ENCODE measurements at regions not wholly inside any gene's neighbourhood (a gene's known extent, or its start where the extent isn't known, plus 50 kb on each side); places are given as distances from the start of the nearest gene placed in this dataset.

DNA sequence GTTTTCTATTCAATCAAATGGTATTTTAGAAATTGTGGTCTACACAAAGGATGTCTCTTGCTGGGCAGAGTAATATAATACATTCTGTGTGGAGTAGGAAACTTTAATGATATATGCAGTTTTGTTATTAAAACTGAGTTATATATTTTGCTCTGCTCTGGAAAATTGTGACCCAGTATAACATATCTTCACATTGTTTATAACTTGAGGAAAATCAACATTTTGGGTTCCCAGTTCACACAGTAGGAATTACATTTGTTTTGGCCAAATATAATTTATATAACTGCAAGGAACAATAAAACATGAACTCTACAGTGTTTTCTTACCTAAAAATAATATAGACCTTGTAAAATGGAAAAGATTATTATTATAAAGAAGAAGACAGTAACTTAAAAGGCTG lies 372.4 kb downstream of the OSR1 start:
- DNase-seq = no peak
- Histone ChIP-seq H3K9me3 (replicated peaks in 1 of 2; ENCODE audit: control insufficient read depth in 1 of 2, insufficient read depth in 1 of 2, low read length in 2 of 2) (no peaks in the 10 kb centered on the region), H3K27me3 (ENCODE audit: control insufficient read depth in 2 of 2, insufficient read depth in 2 of 2, low read length in 2 of 2) (no peaks in the 10 kb centered on the region), H3K4me2 (replicated peaks; ENCODE audit: extremely low read depth, low read length, poor library complexity, severe bottlenecking) (no peak overlapping the region), H3K4me1 (ENCODE audit: control insufficient read depth in 1 of 2, insufficient read depth in 2 of 2, low read length in 2 of 2) (no peaks in the 10 kb centered on the region), H3K36me3 (replicated peaks in 1 of 2; ENCODE audit: control insufficient read depth in 1 of 2, insufficient read depth in 2 of 2, low read length in 2 of 2) (no peaks in the 10 kb centered on the region), H3K79me2 (ENCODE audit: insufficient read depth, low read length) (no peaks in the 10 kb centered on the region), H3K9ac (ENCODE audit: insufficient read depth, low read length, poor library complexity, severe bottlenecking) (no peak overlapping the region), H3K27ac (ENCODE audit: low read depth in 1 of 2, low read length in 2 of 2) (no peak overlapping the region), H3K4me3 (replicated peaks in 1 of 3; ENCODE audit: low read depth in 2 of 3, low read length in 3 of 3) (no peak overlapping the region), H4K20me1 (ENCODE audit: insufficient read depth, low read length) (no peaks in the 10 kb centered on the region), H2AFZ (ENCODE audit: insufficient read depth, low read depth, low read length, poor library complexity, severe bottlenecking) (no peak overlapping the region)
- no peaks in the 10 kb centered on the region for H3K27me3 Mint-ChIP-seq (ENCODE audit: low read depth in 3 of 3)
- H3K27ac Mint-ChIP-seq = no peak overlapping the region
- TF ChIP-seq, protein P1, sequence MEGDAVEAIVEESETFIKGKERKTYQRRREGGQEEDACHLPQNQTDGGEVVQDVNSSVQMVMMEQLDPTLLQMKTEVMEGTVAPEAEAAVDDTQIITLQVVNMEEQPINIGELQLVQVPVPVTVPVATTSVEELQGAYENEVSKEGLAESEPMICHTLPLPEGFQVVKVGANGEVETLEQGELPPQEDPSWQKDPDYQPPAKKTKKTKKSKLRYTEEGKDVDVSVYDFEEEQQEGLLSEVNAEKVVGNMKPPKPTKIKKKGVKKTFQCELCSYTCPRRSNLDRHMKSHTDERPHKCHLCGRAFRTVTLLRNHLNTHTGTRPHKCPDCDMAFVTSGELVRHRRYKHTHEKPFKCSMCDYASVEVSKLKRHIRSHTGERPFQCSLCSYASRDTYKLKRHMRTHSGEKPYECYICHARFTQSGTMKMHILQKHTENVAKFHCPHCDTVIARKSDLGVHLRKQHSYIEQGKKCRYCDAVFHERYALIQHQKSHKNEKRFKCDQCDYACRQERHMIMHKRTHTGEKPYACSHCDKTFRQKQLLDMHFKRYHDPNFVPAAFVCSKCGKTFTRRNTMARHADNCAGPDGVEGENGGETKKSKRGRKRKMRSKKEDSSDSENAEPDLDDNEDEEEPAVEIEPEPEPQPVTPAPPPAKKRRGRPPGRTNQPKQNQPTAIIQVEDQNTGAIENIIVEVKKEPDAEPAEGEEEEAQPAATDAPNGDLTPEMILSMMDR (IDR thresholded peaks at IDR 0.05) = no peak
- intact Hi-C loops (cut with micrococcal nuclease) = no loop called here
- H3K9me3 Mint-ChIP-seq = no peaks in the 10 kb centered on the region
- no peaks in the 10 kb centered on the region for H3K4me1 Mint-ChIP-seq
- no peaks in the 10 kb centered on the region for H3K36me3 Mint-ChIP-seq
- no peak overlapping the region for H3K4me3 Mint-ChIP-seq

DNA sequence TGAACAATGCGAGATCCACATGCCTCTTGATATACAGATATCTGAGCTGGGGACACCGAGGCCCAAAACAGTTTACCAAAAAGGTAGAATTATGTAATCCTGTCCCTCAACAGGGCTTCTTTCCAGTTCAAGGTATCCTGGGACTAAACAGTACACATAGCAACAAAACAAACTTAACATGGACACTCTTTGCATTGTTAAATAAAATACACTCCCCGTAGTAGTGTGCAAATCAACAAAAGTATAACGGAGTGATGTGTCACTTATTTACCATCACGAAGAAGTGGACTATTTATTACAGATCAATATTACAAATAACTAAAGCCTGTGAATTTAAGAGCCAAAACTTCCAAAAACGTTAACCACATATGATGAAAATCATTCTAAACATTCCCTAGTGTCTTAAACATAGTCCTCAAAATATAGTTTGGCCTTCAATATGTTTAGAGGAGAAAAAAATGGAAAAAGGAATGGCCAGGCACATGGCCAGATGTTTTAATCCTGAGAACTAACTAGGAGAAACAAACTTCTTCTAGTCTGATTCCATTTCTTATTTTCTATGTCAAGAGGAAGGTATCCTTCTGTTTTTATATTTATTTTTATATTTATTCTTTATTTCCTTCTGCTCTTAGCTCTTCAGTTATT lies 377.5 kb downstream of the OSR1 start:
- no peak overlapping the region for H3K27ac Mint-ChIP-seq
- no peak for DNase-seq
- no peak overlapping the region for H3K9ac ChIP-seq (ENCODE audit: insufficient read depth, low read length, poor library complexity, severe bottlenecking)
- H3K9me3 ChIP-seq (replicated peaks in 1 of 2; ENCODE audit: control insufficient read depth in 1 of 2, insufficient read depth in 1 of 2, low read length in 2 of 2) = peaks cover 2 to 7% of the 10 kb centered on the region in 2 donors
- WGBS (ENCODE audit: insufficient coverage) = 100% methylated on average over 1 of the region's 6 CpGs
- no peaks in the 10 kb centered on the region for H3K27me3 Mint-ChIP-seq (ENCODE audit: low read depth in 3 of 3)
- H3K4me3 ChIP-seq (replicated peaks in 1 of 3; ENCODE audit: low read depth in 2 of 3, low read length in 3 of 3) = no peak overlapping the region
- no peaks in the 10 kb centered on the region for H3K4me1 Mint-ChIP-seq
- no peaks in the 10 kb centered on the region for H3K27me3 ChIP-seq (ENCODE audit: control insufficient read depth in 2 of 2, insufficient read depth in 2 of 2, low read length in 2 of 2)
- no peak overlapping the region for H2AFZ ChIP-seq (ENCODE audit: insufficient read depth, low read depth, low read length, poor library complexity, severe bottlenecking)
- H3K4me2 ChIP-seq (replicated peaks; ENCODE audit: extremely low read depth, low read length, poor library complexity, severe bottlenecking) = no peak overlapping the region
- H3K27ac ChIP-seq (ENCODE audit: low read depth in 1 of 2, low read length in 2 of 2) = no peak overlapping the region
- no peaks in the 10 kb centered on the region for H3K36me3 Mint-ChIP-seq
- no peaks in the 10 kb centered on the region for H3K4me1 ChIP-seq (ENCODE audit: control insufficient read depth in 1 of 2, insufficient read depth in 2 of 2, low read length in 2 of 2)
- H3K4me3 Mint-ChIP-seq = no peak overlapping the region
- H3K36me3 ChIP-seq (replicated peaks in 1 of 2; ENCODE audit: control insufficient read depth in 1 of 2, insufficient read depth in 2 of 2, low read length in 2 of 2) = no peaks in the 10 kb centered on the region
- no peaks in the 10 kb centered on the region for H4K20me1 ChIP-seq (ENCODE audit: insufficient read depth, low read length)
- intact Hi-C loops (cut with micrococcal nuclease) = no loop called here
- TF ChIP-seq, protein P1 (IDR thresholded peaks at IDR 0.05) = no peak
- no peaks in the 10 kb centered on the region for H3K79me2 ChIP-seq (ENCODE audit: insufficient read depth, low read length)
- peaks cover 0 to 4% (median 0%) of the 10 kb centered on the region in 7 donors for H3K9me3 Mint-ChIP-seq

All from CD14-positive monocyte (primary cell).